LNCAP (cell line): ENCODE measurements at regions not wholly inside any gene's neighbourhood (a gene's known extent, or its start where the extent isn't known, plus 50 kb on each side); places are given as distances from the start of the nearest gene placed in this dataset.

ENCODE experiments used
- TF ChIP-seq, protein P1 (sequence below): fragments of 450-650 bp; IDR thresholded peaks from 2 replicates; pipeline ENCODE4 v1.5.1; 2017; ENCODE audit warnings: mild to moderate bottlenecking

GRCh38 chr6:105745464-105746129 lies 340.5 kb upstream of the PRDM1 start:
- TF ChIP-seq, protein P1, sequence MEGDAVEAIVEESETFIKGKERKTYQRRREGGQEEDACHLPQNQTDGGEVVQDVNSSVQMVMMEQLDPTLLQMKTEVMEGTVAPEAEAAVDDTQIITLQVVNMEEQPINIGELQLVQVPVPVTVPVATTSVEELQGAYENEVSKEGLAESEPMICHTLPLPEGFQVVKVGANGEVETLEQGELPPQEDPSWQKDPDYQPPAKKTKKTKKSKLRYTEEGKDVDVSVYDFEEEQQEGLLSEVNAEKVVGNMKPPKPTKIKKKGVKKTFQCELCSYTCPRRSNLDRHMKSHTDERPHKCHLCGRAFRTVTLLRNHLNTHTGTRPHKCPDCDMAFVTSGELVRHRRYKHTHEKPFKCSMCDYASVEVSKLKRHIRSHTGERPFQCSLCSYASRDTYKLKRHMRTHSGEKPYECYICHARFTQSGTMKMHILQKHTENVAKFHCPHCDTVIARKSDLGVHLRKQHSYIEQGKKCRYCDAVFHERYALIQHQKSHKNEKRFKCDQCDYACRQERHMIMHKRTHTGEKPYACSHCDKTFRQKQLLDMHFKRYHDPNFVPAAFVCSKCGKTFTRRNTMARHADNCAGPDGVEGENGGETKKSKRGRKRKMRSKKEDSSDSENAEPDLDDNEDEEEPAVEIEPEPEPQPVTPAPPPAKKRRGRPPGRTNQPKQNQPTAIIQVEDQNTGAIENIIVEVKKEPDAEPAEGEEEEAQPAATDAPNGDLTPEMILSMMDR: no peak

DNA sequence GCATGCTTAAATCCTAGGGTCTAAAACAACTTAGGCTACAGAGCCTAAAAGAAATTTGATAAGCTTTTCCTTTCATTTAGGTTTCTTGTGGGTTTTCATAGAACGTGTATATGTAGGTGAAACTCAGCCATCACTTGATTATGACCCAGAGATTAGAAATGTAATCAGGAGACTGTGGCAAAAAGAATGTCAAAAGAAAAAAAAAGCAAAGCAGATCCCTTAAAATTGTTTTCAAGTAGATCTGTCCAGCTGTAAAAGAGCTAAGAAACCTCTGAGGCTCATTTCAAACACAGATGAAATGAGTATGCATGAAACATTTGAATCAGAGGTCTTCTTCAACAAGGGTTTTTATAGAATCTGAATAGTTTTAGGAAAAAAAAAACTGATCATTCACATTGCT lies 341.3 kb upstream of the PRDM1 start:
- TF ChIP-seq, protein P1: no peak

GRCh38 chr6:105740946-105741645 lies 338.2 kb upstream of the PREP start:
- TF ChIP-seq, protein P1: no peak

- TF ChIP-seq, protein P1: no peak
Observed at GRCh38 chr6:105739764-105740163, 336.9 kb upstream of the PREP start.

GRCh38 chr6:105733556-105734162 lies 330.8 kb upstream of the PREP start:
- TF ChIP-seq, protein P1: peak; percentile 78

GRCh38 chr6:105728995-105729394 lies 326.1 kb upstream of the PREP start:
- TF ChIP-seq, protein P1: no peak

- TF ChIP-seq, protein P1: no peak
Observed at GRCh38 chr6:105726902-105727655, 324.2 kb upstream of the PREP start.
